Loucy (cell line): ENCODE measurements at regions not wholly inside any gene's neighbourhood (a gene's known extent, or its start where the extent isn't known, plus 50 kb on each side); places are given as distances from the start of the nearest gene placed in this dataset.
"Not testable (repeated sequence)": the region's sequence is repeated elsewhere in the genome, so short reads cannot be mapped to it uniquely, and the experiment has no call there.

Experiments
- H2AFZ ChIP-seq: fragments of 200-600 bp; sonication (generic); 2 replicates; pipeline ENCODE4 v1.6.0; 2016; ENCODE audit warnings: antibody characterized with exemption, mild to moderate bottlenecking, low read length, moderate library complexity
- H3F3A ChIP-seq: fragments of 200-600 bp; 2 replicates; pipeline ENCODE4 v1.6.0; 2016; ENCODE audit warnings: antibody characterized with exemption, low read depth, mild to moderate bottlenecking
- H3K27me3 ChIP-seq: fragments of 200-600 bp; sonication (generic); 2 replicates; pipeline ENCODE4 v1.6.1; 2014; ENCODE audit warnings: low read length, mild to moderate bottlenecking; ENCODE audit not compliant: insufficient read depth, poor library complexity, severe bottlenecking
- H3K36me3 ChIP-seq: fragments of 200-600 bp; sonication (generic); 2 replicates; pipeline ENCODE4 v1.6.1; 2016; ENCODE audit warnings: low read length; ENCODE audit not compliant: insufficient read depth
- H3K4me1 ChIP-seq: fragments of 200-600 bp; sonication (generic); 2 replicates; pipeline ENCODE4 v1.5.1; 2014; ENCODE audit warnings: low read length, mild to moderate bottlenecking; ENCODE audit not compliant: insufficient read depth, poor library complexity, severe bottlenecking
- H3K4me2 ChIP-seq: fragments of 200-600 bp; sonication (generic); 2 replicates; pipeline ENCODE4 v1.6.0; 2014; ENCODE audit warnings: antibody characterized with exemption, low read length, low read depth, mild to moderate bottlenecking; ENCODE audit not compliant: poor library complexity, severe bottlenecking
- H3K4me3 ChIP-seq: fragments of 200-600 bp; sonication (generic); 2 replicates; pipeline ENCODE4 v1.5.1; 2014; ENCODE audit warnings: low read length, mild to moderate bottlenecking, mixed read lengths; ENCODE audit not compliant: poor library complexity, severe bottlenecking
- H3K79me2 ChIP-seq: fragments of 200-600 bp; sonication (generic); 2 replicates; pipeline ENCODE4 v1.6.1; 2014; ENCODE audit warnings: low read length; ENCODE audit not compliant: insufficient read depth
- H3K9ac ChIP-seq: fragments of 200-600 bp; sonication (generic); 2 replicates; pipeline ENCODE4 v1.6.0; 2014; ENCODE audit warnings: mild to moderate bottlenecking, low read depth, low read length, moderate library complexity; ENCODE audit not compliant: poor library complexity, severe bottlenecking
- H3K9me2 ChIP-seq: fragments of 200-600 bp; sonication (generic); replicated peaks from 2 replicates; pipeline ENCODE4 v1.6.1; 2016; ENCODE audit warnings: low read depth, low read length, mixed read lengths
- H3K9me3 ChIP-seq: fragments of 200-600 bp; sonication (generic); 2 replicates; pipeline ENCODE4 v1.6.1; 2014; ENCODE audit warnings: mild to moderate bottlenecking, antibody characterized with exemption, low read length, low read depth; ENCODE audit not compliant: insufficient read depth
- H4K20me1 ChIP-seq: fragments of 200-600 bp; sonication (generic); 2 replicates; pipeline ENCODE4 v1.6.0; 2014; ENCODE audit warnings: antibody characterized with exemption, low read length, mild to moderate bottlenecking; ENCODE audit not compliant: insufficient read depth, poor library complexity, severe bottlenecking

DNA sequence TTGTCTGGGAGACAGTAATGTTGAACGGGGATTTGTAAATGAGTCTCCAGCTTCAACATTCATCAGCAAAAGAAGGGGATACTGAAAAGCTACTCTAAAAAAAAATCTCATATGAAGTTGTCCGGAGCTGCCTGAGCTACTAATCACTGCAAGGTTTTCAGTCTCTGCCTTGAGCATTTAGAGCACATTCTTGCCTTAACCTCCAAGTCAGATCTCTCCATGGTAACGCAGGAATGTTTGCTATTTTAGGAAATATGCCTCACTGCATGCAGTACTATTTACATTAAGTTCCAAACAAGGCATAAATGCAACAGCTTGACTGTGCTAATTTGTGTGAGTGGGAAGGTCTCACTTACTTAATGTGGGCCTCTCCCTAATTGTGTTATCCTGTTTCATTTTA is 152.8 kb downstream of the NBPF8 start:
- not testable (repeated sequence) for H3K4me2 ChIP-seq, H3K36me3 ChIP-seq, H3K9me2 ChIP-seq, H3K27me3 ChIP-seq, H3F3A ChIP-seq, H3K9me3 ChIP-seq, H3K4me1 ChIP-seq, H3K9ac ChIP-seq, H3K79me2 ChIP-seq, H2AFZ ChIP-seq, H3K4me3 ChIP-seq, H4K20me1 ChIP-seq

DNA sequence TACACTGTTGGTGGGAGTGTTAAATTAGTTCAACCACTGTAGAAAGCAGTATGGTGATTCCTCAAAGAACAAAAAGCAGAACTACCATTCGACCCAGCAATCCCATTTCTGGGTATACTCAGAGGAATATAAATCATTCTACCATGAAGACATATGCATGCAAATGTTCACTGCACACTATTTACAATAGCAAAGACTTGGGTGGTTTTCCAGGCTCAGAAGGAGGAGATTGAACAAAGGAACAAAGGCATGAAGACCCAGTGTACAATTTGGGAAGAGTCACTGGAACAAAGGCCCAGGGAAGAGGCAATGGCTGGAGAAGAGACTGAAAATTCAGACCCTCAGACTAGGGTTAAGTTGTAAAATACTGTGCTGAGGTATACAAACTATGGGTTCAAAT is 148.5 kb upstream of the NBPF26 start:
- H3K36me3 ChIP-seq, H3F3A ChIP-seq, H3K27me3 ChIP-seq, H4K20me1 ChIP-seq, H3K9ac ChIP-seq, H3K9me2 ChIP-seq, H3K9me3 ChIP-seq, H2AFZ ChIP-seq, H3K79me2 ChIP-seq, H3K4me1 ChIP-seq, H3K4me2 ChIP-seq, H3K4me3 ChIP-seq: not testable (repeated sequence)

DNA sequence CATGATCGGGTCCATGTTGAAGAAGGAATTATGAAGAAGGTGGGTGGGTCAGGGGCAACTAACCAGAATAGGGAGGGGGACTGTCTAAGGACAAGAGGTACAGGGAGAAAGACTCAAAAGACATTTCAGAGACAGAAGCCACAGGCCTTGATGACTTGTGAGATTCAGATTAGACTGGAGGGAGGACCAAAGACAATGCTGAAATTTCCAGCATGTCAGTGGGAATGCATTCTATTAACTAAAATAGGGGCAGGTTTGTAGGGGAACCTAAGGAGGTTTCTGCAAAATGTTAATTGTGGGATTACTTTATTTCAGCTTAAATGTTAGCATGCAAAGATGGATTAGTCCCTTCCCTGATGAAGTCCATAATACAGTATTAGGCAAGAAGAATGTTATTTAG is 141.6 kb upstream of the NBPF26 start:
- not testable (repeated sequence) for H3K27me3 ChIP-seq, H3K9me2 ChIP-seq, H3F3A ChIP-seq, H3K4me1 ChIP-seq, H3K4me3 ChIP-seq, H3K36me3 ChIP-seq, H3K4me2 ChIP-seq, H2AFZ ChIP-seq, H3K79me2 ChIP-seq, H3K9ac ChIP-seq, H3K9me3 ChIP-seq, H4K20me1 ChIP-seq

DNA sequence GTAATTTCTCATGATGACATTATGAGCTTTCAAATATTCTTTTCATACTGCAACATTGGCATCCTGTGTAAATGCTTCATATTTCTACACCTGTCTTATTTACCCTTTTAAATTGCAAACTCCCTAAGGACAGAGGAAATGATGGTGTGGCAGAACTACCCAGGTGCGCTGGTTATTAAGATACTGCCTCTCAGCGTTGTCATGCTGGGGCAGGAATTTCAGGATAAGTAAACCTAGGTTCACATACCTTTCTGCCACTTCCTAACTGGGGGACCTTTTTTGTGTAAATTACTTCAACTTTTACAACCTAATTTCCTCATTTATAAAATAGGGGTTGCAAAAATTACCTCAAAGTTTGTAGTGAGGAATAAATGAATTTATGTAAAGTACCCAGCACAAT is 137.7 kb upstream of the NBPF26 start:
- not testable (repeated sequence) for H3K9me2 ChIP-seq, H2AFZ ChIP-seq, H3K36me3 ChIP-seq, H3K4me1 ChIP-seq, H3K4me2 ChIP-seq, H3K79me2 ChIP-seq, H3K4me3 ChIP-seq, H3K27me3 ChIP-seq, H3K9ac ChIP-seq, H3F3A ChIP-seq, H3K9me3 ChIP-seq, H4K20me1 ChIP-seq

DNA sequence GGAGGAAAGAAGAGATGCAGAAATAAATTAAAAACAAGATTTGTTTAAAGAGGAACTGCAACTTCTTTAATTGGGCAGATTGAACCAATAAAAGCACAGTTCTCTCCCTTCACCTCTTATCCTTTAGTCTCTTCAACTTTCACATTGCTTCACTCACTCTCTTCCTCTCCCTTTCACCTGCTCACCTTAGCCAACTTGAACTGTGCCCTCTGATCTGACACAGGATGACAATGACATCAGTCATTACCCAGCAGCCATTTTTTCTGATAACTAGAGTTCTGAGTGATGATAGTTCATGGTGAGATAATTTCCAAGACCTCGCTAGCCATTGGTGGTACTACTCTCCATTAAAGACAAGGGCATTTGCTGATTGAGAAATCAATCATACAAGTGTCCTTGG is 134.9 kb upstream of the NBPF26 start:
- H3K4me2 ChIP-seq, H3K9me3 ChIP-seq, H3K4me1 ChIP-seq, H4K20me1 ChIP-seq, H3F3A ChIP-seq, H3K9me2 ChIP-seq, H3K36me3 ChIP-seq, H3K9ac ChIP-seq, H3K27me3 ChIP-seq, H2AFZ ChIP-seq, H3K4me3 ChIP-seq, H3K79me2 ChIP-seq: not testable (repeated sequence)

DNA sequence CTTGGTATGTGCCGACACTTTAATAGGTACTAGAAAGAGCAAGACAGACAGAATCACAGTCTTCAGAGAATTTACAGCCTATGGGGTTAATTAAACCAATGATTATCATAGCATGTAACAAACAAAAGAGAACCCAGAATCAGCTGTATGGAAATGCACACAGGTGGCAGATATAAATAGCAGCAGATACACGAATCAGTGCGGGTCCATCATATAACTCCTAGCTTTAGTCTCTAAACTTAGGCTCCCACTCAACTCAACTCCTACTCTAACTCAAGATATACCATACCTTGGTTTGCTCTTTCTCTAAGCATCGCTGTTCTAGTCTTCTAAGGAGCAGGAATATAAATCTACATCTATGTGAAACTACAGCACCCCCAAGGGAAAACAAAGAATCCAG is 132.0 kb upstream of the NBPF26 start:
- not testable (repeated sequence) for H3K27me3 ChIP-seq, H3K9me3 ChIP-seq, H3K9me2 ChIP-seq, H3K4me3 ChIP-seq, H3K9ac ChIP-seq, H3K79me2 ChIP-seq, H3K4me2 ChIP-seq, H3F3A ChIP-seq, H4K20me1 ChIP-seq, H3K36me3 ChIP-seq, H3K4me1 ChIP-seq, H2AFZ ChIP-seq

DNA sequence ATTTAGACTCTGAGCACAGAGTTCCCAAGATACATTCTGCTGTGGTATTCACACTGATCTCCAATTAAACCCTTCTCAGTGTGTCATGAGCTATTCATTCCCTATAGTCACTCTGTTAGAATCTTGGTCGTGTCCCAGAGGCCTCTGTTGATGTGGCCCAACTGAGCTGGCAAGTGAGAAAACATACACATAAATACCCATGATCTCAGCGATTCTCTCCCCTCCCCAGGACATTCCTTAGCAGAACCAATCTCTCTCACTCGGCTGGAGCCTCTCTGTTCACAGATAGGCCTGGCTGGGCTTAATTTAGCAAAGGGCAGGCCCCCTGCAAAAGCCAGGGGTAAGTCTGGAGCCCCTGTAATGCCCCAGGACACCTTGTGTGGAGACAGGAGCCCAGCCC is 130.8 kb upstream of the NBPF26 start:
- H3F3A ChIP-seq, H3K9ac ChIP-seq, H3K36me3 ChIP-seq, H3K27me3 ChIP-seq, H3K4me1 ChIP-seq, H3K4me3 ChIP-seq, H2AFZ ChIP-seq, H4K20me1 ChIP-seq, H3K9me3 ChIP-seq, H3K4me2 ChIP-seq, H3K79me2 ChIP-seq, H3K9me2 ChIP-seq: not testable (repeated sequence)

DNA sequence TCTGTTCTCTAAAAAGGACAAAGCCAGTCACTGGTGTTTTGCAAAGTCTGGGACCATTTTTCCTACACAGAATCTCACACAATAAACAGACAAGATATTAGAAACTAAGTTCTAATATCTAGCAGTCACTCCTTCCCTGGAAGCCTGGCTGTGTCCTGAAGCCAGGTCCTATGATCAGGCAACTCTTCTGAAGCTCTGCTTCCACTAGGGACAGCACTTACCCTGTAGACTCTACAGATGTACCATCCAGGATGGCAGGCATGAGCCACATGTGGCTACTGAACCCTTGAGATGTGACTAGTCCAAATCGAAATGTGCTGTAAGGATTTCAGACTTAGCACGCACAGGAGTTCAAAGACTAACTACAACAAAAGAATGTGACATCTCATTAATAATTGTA is 130.1 kb upstream of the NBPF26 start:
- not testable (repeated sequence) for H3K9me3 ChIP-seq, H3K4me2 ChIP-seq, H4K20me1 ChIP-seq, H2AFZ ChIP-seq, H3K9me2 ChIP-seq, H3K79me2 ChIP-seq, H3K4me3 ChIP-seq, H3K4me1 ChIP-seq, H3K27me3 ChIP-seq, H3F3A ChIP-seq, H3K9ac ChIP-seq, H3K36me3 ChIP-seq
